ENCODE measurements at regions not wholly inside any gene's neighbourhood (a gene's known extent, or its start where the extent isn't known, plus 50 kb on each side); places are given as distances from the start of the nearest gene placed in this dataset.

DNA sequence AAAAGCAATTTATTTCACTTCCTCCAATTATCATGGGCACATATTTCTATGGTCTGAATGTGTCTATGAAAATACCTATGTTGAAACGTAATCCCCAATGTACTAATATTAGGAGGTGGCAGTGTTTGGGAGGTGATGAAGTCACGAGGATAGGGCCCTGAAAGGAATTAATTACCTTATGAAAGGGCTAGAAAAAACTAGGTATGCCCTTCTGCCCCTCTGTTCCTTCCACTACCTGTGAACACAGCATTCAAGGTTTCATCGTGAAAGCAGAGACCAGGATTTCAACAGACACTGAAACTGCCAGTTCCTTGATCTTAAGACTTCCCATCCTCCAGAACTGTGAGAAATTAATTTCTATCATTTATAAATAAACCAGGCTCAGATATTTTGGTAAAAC, 1037.1 kb upstream of the C9orf72 start:
- peaks cover 0 to 7% of the 10 kb centered on the region in 2 donors for H3K9me3 Mint-ChIP-seq
- ATAC-seq (no peak), DNase-seq (ENCODE audit: low spot score in 2 of 2) (no peak)
- no peaks in the 10 kb centered on the region for H3K36me3 Mint-ChIP-seq
- no peak overlapping the region for H3K27ac Mint-ChIP-seq

DNA sequence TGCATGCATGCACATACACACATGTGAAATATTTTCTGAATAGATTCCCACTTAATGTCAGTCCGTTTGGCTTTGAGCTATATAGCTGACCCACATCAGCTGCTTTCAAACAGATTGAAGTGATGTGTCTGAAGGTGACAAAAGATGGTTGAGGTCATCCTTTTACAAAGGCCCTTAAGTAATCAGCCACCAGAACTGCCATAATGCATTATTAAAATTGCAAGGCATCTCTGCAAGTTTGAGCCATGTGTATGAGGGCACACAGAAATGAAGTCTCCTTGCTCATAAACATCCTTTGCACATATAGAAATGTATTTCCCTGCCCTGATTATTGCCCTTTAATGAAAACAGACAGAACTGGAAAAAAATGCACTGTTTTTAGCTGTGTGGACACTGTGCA, 1043.0 kb upstream of the C9orf72 start:
- Mint-ChIP-seq H3K27ac (no peak overlapping the region), H3K9me3 (peaks cover 6 to 7% of the 10 kb centered on the region in 2 donors), H3K36me3 (no peaks in the 10 kb centered on the region)
- DNase-seq (ENCODE audit: low spot score in 2 of 2) (no peak), ATAC-seq (no peak)

DNA sequence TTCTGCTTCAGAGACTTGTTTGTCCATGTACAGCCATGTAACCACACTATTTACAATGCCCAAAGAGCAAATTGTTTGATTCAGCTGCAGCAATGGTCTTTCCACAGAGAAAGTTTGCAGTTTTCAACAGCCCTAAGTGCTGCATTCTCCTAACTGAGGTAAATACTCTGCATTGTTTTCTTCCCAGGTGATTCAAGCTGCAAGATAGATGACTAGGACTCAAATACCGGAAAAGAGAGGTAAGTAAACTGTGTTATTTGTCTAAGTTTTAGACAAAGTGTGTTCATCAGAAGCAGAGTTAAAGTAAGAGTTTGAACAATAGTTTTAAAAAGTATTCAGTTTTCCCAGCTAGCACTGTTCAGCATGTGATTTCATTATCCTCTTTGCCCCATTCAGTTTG, 1046.7 kb upstream of the C9orf72 start:
- Mint-ChIP-seq H3K27ac (no peak overlapping the region), H3K9me3 (peaks cover 6 to 7% of the 10 kb centered on the region in 2 donors), H3K36me3 (no peaks in the 10 kb centered on the region)
- DNase-seq (ENCODE audit: low spot score in 2 of 2): no peak
- ATAC-seq: no peak

DNA sequence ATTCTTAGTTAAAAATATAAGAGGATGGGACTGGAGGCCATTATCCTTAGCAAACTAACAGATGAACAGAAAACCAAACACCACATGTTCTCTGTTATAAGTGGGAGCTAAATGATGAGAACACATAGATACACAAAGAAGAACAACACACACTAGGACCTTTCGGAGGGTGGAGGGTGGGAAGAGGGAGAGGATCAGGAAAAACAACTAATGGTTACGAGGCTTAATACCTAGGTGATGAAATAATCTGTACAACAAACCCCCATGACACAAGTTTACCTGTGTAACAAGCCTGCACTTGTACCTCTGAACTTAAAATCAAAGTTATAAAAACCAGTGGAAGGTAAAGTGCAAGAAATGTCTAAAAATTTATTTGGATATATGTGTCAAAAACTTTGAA, 1047.4 kb upstream of the C9orf72 start:
- H3K27ac Mint-ChIP-seq: no peak overlapping the region
- no peak for ATAC-seq
- no peaks in the 10 kb centered on the region for H3K36me3 Mint-ChIP-seq
- peaks cover 6 to 7% of the 10 kb centered on the region in 2 donors for H3K9me3 Mint-ChIP-seq
- DNase-seq (ENCODE audit: low spot score in 2 of 2): no peak

DNA sequence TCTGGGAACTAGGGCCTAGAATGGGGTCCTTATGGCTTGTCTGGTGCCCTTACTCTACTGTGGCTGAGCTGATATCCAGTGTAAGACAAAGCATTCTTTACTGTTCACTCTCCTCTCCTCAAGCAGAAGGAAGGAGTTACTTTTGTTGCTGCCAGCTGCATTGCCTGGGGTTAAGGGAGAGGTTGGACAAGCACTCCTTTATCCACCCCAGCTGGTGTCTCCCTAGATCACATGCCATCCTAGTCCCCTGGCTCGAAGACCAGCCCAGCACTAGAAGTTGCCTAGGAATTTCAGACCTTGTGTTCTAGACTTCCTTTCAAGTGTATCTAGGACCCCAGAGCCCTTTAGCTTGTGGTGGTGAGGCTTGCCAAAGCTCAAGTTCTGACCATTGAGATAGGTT, 1051.5 kb upstream of the C9orf72 start:
- H3K9me3 Mint-ChIP-seq: peaks cover 4 to 7% of the 10 kb centered on the region in 2 donors
- no peaks in the 10 kb centered on the region for H3K36me3 Mint-ChIP-seq
- no peak overlapping the region for H3K27ac Mint-ChIP-seq
- DNase-seq (ENCODE audit: low spot score in 2 of 2): no peak
- no peak for ATAC-seq

DNA sequence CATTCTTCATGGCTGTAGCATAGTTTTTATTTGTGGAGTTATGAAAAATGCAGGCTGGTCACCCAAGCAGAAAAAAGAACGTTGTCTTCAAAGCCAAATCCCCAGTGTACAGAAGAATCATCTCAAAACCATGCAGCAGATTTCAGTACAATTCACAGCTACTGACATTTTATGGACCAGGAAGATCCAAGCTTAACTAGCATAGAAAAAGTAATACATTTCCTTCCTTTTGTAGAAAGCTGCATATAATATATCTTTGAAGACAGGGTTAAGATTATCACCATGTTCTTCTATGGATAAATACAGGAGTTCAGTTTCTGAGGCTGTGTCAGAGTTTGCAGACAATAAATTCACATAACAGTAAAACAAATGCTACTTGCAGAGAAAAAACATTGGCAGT, 1054.8 kb upstream of the C9orf72 start:
- Mint-ChIP-seq H3K9me3 (peaks cover 10 to 13% of the 10 kb centered on the region in 2 donors), H3K27ac (no peak overlapping the region), H3K36me3 (no peaks in the 10 kb centered on the region)
- ATAC-seq: no peak
- no peak for DNase-seq (ENCODE audit: low spot score in 2 of 2)

DNA sequence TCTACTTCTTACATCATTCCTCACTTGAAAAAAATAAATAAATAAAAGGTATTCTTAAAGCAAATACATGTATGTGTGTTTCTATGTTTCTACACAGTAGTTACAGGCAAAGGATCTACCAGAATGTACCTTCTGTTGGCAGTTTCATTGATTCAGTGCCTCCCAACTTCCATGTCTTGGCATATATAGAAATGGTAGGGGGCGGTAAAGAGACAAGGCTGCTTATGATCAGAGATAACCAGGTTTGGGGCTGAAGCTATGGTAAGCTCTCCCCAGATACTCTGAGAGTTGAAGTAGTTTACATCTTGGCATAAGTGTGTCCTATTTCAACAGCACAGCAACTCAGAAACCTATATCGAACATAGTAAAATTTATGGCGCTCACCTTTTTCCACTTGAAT, 1075.4 kb upstream of the C9orf72 start:
- Mint-ChIP-seq H3K9me3 (peaks cover 10 to 23% of the 10 kb centered on the region in 2 donors), H3K36me3 (no peaks in the 10 kb centered on the region), H3K27ac (no peak overlapping the region)
- DNase-seq (ENCODE audit: low spot score in 2 of 2) (no peak), ATAC-seq (no peak)

DNA sequence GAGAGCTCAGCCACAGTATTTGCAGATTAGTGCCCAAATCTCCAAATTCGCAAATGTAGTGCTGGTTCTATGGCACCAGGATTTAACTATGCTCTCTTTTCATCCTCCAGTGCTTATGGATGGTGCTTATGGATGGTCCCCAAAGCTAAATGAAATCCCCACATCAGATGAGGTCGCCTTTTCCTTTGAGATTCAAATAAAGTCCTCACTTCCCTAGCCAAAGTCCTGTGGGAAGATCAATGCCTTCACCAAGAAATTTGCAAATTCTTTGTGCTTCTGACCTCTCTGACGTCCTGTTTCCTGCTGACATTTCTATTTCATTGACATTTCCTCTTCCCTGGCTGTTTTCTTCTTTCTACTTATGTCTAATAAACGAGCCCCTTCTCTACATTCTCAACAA, 1077.0 kb upstream of the C9orf72 start:
- Mint-ChIP-seq H3K27ac (no peak overlapping the region), H3K9me3 (peaks cover 9 to 17% of the 10 kb centered on the region in 2 donors), H3K36me3 (no peaks in the 10 kb centered on the region)
- DNase-seq (ENCODE audit: low spot score in 2 of 2): no peak
- ATAC-seq: no peak

DNA sequence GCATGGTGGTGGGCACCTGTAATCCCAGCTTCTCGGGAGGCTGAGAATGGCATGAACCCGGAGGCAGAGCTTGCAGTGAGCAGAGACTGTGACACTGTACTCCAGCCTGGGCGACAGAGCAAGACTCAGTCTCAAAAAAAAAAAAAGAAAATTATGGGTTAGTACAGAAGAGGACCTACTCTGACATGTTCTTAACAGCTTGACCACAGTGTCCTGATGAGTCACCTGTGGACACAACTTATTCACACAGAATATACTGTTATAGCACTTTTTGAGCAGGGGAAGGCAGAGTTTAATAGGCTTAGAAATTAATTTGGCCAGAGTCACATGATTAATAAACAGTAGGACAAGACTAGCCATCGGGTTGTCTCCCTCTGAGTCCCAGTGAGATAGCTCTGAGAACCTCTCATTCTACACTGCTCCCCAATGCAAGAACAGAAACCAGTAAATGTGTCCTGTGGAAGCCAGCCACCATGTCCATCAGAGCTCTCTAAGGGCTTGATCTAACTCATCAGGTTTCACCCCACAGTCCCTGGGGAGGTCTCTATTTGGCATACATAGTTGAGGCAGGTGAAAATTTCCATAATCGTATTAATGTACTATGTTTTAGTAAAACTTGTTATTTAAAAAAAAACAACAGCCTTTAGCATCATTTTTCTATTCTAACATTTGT, 1077.9 kb upstream of the C9orf72 start:
- Mint-ChIP-seq H3K9me3 (peaks cover 7 to 21% of the 10 kb centered on the region in 2 donors), H3K36me3 (no peaks in the 10 kb centered on the region), H3K27ac (no peak overlapping the region)
- DNase-seq (ENCODE audit: low spot score in 2 of 2): no peak
- ATAC-seq: no peak

DNA sequence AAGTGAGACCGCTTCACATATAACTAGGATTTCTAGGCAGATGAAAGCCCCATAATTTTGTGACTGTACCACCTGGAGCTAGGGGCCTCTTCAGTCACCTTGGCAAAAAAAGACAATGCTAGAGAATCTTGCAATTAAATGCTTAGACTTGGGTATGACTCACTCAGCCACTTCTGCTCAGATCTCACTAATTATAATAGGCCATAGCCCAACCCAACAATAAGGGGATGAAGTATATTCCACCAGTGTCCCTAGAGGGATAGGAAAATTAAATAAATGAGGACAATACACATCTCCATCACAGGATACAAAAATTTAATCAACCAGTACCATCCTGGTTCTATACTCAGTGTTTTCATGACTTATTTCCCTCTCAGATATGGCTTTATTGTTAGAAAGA, 1079.9 kb upstream of the C9orf72 start:
- ATAC-seq (no peak), DNase-seq (ENCODE audit: low spot score in 2 of 2) (no peak)
- Mint-ChIP-seq H3K27ac (no peak overlapping the region), H3K9me3 (peaks cover 13 to 29% of the 10 kb centered on the region in 2 donors), H3K36me3 (no peaks in the 10 kb centered on the region)

DNA sequence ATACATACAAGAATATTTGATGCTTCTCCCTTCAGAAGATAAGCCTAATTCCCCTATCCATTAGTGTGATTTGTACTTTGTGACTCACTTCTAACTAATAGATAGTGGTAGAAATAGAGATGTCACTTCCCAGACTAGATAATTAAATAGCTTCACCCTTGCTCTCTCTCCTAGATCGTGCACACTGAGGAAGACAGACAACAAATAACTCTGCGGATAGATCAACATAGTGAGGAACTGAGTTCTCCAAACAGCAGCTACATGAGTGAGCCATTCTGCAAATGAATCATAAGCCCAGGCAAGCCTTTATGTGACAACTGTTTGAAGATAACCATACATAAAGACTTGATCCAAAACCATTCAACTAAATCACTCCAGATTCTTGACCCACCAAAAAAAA, 1083.4 kb upstream of the C9orf72 start:
- H3K9me3 Mint-ChIP-seq: peaks cover 13 to 25% of the 10 kb centered on the region in 2 donors
- DNase-seq (ENCODE audit: low spot score in 2 of 2) (no peak), ATAC-seq (no peak)
- H3K36me3 Mint-ChIP-seq: no peaks in the 10 kb centered on the region
- H3K27ac Mint-ChIP-seq: no peak overlapping the region

DNA sequence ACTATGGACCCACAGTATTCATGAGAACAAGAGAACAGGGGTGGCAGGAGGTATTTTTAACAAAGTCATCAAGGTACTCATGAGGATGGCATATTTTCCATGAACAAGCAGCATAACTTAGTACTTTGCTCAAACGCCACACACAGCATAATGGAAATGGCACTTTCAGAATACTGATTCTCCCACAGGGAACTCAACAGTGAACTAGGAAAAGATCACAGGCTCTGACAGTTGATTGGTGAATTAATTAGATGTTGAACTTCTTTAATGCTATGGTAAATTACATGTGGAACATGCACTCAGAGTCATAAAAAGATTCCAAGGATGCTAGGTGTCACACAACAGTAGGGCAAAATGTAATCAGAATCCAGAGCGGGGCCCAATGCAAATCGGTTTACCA, 1088.6 kb upstream of the C9orf72 start:
- H3K27ac Mint-ChIP-seq: no peak overlapping the region
- no peak for ATAC-seq
- no peaks in the 10 kb centered on the region for H3K36me3 Mint-ChIP-seq
- H3K9me3 Mint-ChIP-seq: peaks cover 5 to 6% of the 10 kb centered on the region in 2 donors
- no peak for DNase-seq (ENCODE audit: low spot score in 2 of 2)

DNA sequence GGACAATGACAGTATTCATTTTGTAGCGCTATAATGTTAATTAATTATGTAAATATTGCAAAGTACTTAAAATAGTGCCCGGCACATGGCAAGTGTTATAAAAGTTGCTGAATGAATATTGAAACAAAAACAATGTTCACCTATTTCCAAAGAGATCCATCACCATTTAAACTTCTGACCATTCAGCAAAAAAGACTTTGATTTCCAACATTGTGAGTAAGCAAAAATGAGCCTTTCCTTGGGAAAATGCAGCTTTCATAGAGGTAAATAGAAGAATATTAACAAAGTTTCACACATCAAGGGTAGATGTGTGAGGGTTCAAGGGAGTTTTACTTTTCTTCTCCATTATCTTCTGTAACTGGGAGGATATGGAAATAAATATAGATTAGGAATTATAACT, 1089.4 kb upstream of the C9orf72 start:
- H3K27ac Mint-ChIP-seq: no peak overlapping the region
- H3K9me3 Mint-ChIP-seq: peaks cover 3 to 4% of the 10 kb centered on the region in 2 donors
- H3K36me3 Mint-ChIP-seq: no peaks in the 10 kb centered on the region
- no peak for DNase-seq (ENCODE audit: low spot score in 2 of 2)
- ATAC-seq: no peak

DNA sequence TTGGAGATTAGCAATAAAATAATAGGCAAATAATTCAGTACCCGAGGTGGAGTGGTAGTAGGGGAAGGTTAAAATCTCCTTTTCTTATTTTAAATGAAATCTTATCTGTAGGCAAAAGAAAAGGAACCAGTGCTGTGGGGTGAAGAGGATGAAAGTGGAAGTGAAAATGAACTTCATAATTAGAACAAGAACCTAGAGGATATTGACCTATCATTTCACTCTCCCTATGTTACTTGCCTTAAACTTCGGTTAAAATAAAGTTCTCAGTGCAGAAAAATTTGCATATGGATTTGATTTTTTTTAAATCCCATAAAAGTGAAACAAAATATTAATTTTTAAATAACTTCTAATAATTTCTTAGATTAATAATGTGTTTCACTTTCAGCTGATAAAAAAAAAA, 1094.9 kb upstream of the C9orf72 start:
- no peak for DNase-seq (ENCODE audit: low spot score in 2 of 2)
- H3K27ac Mint-ChIP-seq: no peak overlapping the region
- ATAC-seq: no peak
- H3K9me3 Mint-ChIP-seq: peaks cover 0 to 4% of the 10 kb centered on the region in 2 donors
- no peaks in the 10 kb centered on the region for H3K36me3 Mint-ChIP-seq

DNA sequence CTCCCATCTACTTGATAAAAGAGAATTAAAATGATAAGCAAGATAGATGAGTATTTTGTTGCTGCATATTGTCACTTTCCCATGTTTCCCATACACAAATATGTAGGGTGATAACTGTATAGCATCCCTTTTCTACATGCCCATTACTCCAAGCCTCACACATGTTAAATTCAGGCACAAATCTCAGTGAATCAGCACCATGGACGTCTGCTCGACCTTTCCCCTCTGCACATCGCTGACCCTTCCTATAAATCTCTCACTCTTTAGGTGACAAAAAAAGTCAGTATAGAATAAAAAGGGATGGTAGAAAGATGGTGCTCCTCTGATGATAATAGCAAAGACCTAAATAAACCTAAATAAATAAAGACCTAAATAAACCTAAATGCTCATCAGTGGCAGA, 1097.7 kb upstream of the C9orf72 start:
- Mint-ChIP-seq H3K27ac (no peak overlapping the region), H3K9me3 (peaks cover 0 to 4% of the 10 kb centered on the region in 2 donors), H3K36me3 (no peaks in the 10 kb centered on the region)
- DNase-seq (ENCODE audit: low spot score in 2 of 2) (no peak), ATAC-seq (no peak)

DNA sequence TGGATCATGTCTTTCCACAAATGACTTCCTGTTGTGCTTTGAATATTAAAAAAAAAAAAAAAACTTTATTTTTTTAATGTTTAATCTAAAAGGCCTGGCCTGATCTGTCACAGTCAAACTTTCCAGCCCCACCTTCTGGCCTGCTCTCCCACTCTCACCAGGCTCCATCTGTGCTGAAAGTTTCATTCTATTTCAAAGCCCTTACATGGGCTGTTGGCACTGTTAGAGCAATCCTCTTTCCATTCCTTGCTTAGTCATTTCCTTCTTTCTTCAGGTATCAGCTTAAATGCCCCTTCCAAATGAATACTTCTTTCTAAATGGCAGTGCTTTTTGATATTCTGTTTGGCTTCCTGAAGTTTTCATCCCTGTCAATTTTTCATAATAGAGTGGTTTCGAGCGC, 1104.8 kb upstream of the C9orf72 start:
- no peak overlapping the region for H3K27ac Mint-ChIP-seq
- H3K9me3 Mint-ChIP-seq: peaks cover 8 to 9% of the 10 kb centered on the region in 2 donors
- DNase-seq (ENCODE audit: low spot score in 2 of 2): no peak
- no peaks in the 10 kb centered on the region for H3K36me3 Mint-ChIP-seq
- no peak for ATAC-seq

DNA sequence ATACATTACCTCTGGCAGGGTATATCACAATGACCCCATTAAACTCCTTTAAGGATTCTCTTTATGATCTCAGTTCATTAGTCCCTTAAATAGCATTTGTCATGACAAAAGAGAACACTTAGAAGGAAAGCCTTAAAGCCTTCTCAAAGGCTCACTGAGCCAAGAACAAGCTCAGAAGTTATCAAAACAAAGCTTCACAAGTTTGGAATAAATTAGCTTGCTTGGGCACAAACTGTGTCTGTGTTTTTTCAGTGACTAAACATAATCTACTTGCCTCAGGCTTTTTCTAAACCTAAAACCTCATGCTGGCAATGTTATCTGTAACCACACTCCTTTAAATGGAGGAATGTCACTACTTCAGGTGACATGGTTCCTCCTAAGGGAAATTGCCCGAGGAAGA, 1114.9 kb upstream of the C9orf72 start:
- no peak overlapping the region for H3K27ac Mint-ChIP-seq
- DNase-seq (ENCODE audit: low spot score in 2 of 2) (no peak), ATAC-seq (no peak)
- peaks cover 6% of the 10 kb centered on the region in 2 donors for H3K36me3 Mint-ChIP-seq
- H3K9me3 Mint-ChIP-seq: peaks cover 14 to 30% of the 10 kb centered on the region in 2 donors

DNA sequence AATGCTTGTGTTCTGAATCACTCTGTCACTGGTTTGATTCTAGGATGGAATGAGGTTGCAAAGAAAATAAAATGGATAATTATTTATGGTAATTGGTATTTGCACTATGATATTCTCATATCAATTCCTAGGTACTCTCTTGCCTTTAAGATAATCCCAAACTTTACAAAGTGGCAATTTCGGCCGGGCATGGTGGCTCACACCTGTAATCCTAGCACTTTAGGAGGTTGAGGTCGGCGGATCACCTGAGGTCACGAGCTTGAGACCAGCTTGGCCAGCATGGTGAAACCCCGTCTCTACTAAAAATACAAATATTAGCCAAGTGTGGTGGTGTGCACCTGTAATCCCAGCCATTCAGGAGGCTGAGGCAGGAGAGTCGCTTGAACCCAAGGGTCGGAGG, 1118.7 kb upstream of the C9orf72 start:
- DNase-seq (ENCODE audit: low spot score in 2 of 2) (no peak), ATAC-seq (no peak)
- H3K36me3 Mint-ChIP-seq: no peaks in the 10 kb centered on the region
- H3K27ac Mint-ChIP-seq: no peak overlapping the region
- peaks cover 9 to 26% of the 10 kb centered on the region in 2 donors for H3K9me3 Mint-ChIP-seq

DNA sequence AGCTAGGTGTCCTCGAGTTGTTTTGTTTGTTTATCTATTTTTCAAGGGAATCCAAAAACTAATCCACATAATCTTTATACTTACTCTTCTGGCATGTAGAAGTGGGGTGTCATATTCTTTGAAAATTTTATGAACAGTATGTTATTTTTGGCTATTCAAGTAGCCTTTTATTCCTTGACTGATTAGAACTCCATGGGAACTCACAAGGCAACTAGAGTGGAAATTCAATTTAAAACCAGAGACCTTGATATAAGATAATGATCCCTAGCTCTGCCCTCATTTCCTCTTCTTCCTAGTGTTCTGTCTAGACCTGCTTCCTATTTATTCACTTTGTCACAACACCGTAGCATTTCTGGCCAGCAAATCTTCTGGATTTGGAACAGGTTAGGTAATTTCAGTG, 1123.7 kb upstream of the C9orf72 start:
- Mint-ChIP-seq H3K9me3 (peaks cover 8 to 21% of the 10 kb centered on the region in 2 donors), H3K27ac (no peak overlapping the region), H3K36me3 (no peaks in the 10 kb centered on the region)
- no peak for ATAC-seq
- no peak for DNase-seq (ENCODE audit: low spot score in 2 of 2)
